Adrenal gland (tissue), 9 donors: ENCODE measurements at regions not wholly inside any gene's neighbourhood (a gene's known extent, or its start where the extent isn't known, plus 50 kb on each side); places are given as distances from the start of the nearest gene placed in this dataset.

Source experiments
- DNase-seq, 7 donors: peaks; one replicate each; pipeline ENCODE4 v3.0.0-alpha.2; 2019 to 2020
- H3K27ac ChIP-seq, 5 donors: fragments of 200-600 bp; sonication (generic) in 4 of 5; 1 replicate in 3 of 5; 2 replicates in 2 of 5; pipeline versions ENCODE4 v1.5.1 to v1.8.0; 2016 to 2020; ENCODE audit warnings: mild to moderate bottlenecking in 1 of 5
- H3K27me3 ChIP-seq: fragments of 200-600 bp; 2 replicates; pipeline ENCODE4 v1.8.0; 2021
- H3K36me3 ChIP-seq, 2 donors: fragments of 200-600 bp; replicated peaks in 1 of 2; 1 replicate in 1 of 2; 2 replicates in 1 of 2; pipeline versions ENCODE4 v1.5.1 to v1.8.0; 2018 to 2022
- H3K4me1 ChIP-seq, 2 donors: fragments of 200-600 bp; replicated peaks in 1 of 2; 1 replicate in 1 of 2; 2 replicates in 1 of 2; pipeline versions ENCODE4 v1.5.1 to v1.8.0; 2018 to 2021
- H3K4me3 ChIP-seq, 4 donors: fragments of 200-600 bp; sonication (generic) in 3 of 4; one replicate each; pipeline ENCODE4 v1.5.1; 2016 to 2018
- H3K9me3 ChIP-seq, 3 donors: fragments of 200-600 bp; sonication (generic) in 1 of 3; replicated peaks in 1 of 3; 1 replicate in 2 of 3; 2 replicates in 1 of 3; pipeline versions ENCODE4 v1.5.1 to v1.8.0; 2016 to 2021
- CTCF ChIP-seq, 6 experiments: fragments of 450-650 bp in 4 of 6; fragments of 200-600 bp in 2 of 6; sonication (generic) in 1 of 6; IDR thresholded peaks; 1 replicate in 5 of 6; 2 replicates in 1 of 6; pipeline versions ENCODE4 v1.5.1 to v1.8.0; 2016 to 2021; ENCODE audit warnings: antibody characterized with exemption in 6 of 6, mild to moderate bottlenecking in 2 of 6, moderate library complexity in 1 of 6
- POLR2A ChIP-seq, 2 donors: fragments of 450-650 bp; IDR thresholded peaks; one replicate each; pipeline ENCODE4 v1.6.1; 2017; ENCODE audit warnings: antibody characterized with exemption in 2 of 2, mild to moderate bottlenecking in 2 of 2, moderate library complexity in 1 of 2
- WGBS, 4 donors: extraction: QIAGEN DNeasy Blood & Tissue Kit in 2 of 4; methylation state at CpG; one replicate each; pipeline versions ENCODE4 v1.1.5 to v1.1.7; 2013 to 2017; 5-methylcytosine and 5-hydroxymethylcytosine counted together
- intact Hi-C, 2 donors: fragments of 100-400 bp; cut with DNase I; formaldehyde crosslinking; loops; one replicate each; pipeline versions ENCODE4 v1.14.1 to v1.15.0; 2022 to 2023
- donor health status: healthy with polysubstance abuse.
- donor health status: Bipolar disorder and iron deficiency.
- donor health status: DM: yes; HTN: yes; CAD: no.
- donor health status: DM: no; HTN: no; CAD: no.
- donor health status: DM: no; HTN: no; CAD: no.

DNA sequence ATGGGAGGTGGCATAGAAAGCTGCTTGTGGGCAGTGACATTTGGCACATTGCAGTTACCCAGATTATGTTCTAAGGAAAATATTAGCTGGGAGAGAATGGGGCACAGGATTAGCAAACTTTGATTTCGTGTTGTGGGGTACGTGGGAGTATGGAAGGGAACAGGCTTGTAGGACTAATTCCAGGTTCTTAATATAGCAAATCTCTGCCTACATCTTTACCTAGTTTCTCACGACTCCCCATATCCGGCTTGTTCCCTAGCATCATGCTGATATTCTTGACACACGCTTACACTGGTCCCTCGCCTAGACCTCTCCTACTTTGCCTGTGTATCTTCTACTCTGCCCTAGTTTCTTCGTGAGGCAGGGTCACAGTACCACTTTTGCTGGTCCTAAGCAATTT is 293.9 kb upstream of the PLXNA2 start:
- intact Hi-C loops, result no loop called here
- no peak overlapping the region for H3K4me3 ChIP-seq
- H3K4me1 ChIP-seq, result no peaks in the 10 kb centered on the region
- H3K27ac ChIP-seq, result no peak overlapping the region
- WGBS, 4 donors, result 84 to 91% (median 88%) methylated on average over 7 of the region's 7 CpGs
- DNase-seq, result no peak
- no peaks in the 10 kb centered on the region for H3K36me3 ChIP-seq
- no peaks in the 10 kb centered on the region for H3K27me3 ChIP-seq
- TF ChIP-seq CTCF (IDR thresholded peaks at IDR 0.05) (no peak), POLR2A (IDR thresholded peaks at IDR 0.05) (no peak)
- H3K9me3 ChIP-seq, result no peaks in the 10 kb centered on the region

DNA sequence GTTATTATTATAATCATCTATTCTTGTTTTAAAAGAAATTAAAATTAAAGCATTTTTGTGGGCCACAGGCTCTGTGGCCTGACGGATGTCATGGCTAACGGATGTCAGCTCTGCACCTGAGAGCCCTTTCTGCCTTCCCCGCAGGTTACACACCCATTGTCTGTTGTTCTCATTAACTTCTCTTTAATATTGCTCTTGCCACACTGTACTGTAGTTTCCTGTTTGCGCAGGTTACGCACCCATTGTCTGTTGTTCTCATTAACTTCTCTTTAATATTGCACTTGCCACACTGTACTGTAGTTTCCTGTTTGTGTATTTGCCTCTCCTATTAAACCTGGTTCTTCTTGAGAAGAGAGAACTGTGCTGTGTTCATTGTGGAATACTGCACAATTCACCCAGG is 294.4 kb upstream of the PLXNA2 start:
- intact Hi-C loops, result no loop called here
- Histone ChIP-seq H3K9me3 (no peaks in the 10 kb centered on the region), H3K4me1 (no peaks in the 10 kb centered on the region), H3K27me3 (no peaks in the 10 kb centered on the region), H3K27ac (no peak overlapping the region), H3K4me3 (no peak overlapping the region), H3K36me3 (no peaks in the 10 kb centered on the region)
- DNase-seq, result no peak
- 84 to 92% (median 86%) methylated on average over 5 of the region's 5 CpGs for WGBS, 4 donors
- TF ChIP-seq POLR2A (IDR thresholded peaks at IDR 0.05), result no peak
- no peak for TF ChIP-seq CTCF (IDR thresholded peaks at IDR 0.05)

- H3K4me1 ChIP-seq, result no peaks in the 10 kb centered on the region
- H3K9me3 ChIP-seq, result no peaks in the 10 kb centered on the region
- H3K27me3 ChIP-seq, result no peaks in the 10 kb centered on the region
- H3K27ac ChIP-seq, result no peak overlapping the region
- intact Hi-C loops, result no loop called here
- TF ChIP-seq CTCF (IDR thresholded peaks at IDR 0.05) (no peak), POLR2A (IDR thresholded peaks at IDR 0.05) (no peak)
- no peaks in the 10 kb centered on the region for H3K36me3 ChIP-seq
- 83 to 96% (median 90%) methylated on average over 2 of the region's 2 CpGs for WGBS, 4 donors
- no peak for DNase-seq
- no peak overlapping the region for H3K4me3 ChIP-seq
Measured at GRCh38 chr1:208540724-208541123, 296.5 kb upstream of the PLXNA2 start.

DNA sequence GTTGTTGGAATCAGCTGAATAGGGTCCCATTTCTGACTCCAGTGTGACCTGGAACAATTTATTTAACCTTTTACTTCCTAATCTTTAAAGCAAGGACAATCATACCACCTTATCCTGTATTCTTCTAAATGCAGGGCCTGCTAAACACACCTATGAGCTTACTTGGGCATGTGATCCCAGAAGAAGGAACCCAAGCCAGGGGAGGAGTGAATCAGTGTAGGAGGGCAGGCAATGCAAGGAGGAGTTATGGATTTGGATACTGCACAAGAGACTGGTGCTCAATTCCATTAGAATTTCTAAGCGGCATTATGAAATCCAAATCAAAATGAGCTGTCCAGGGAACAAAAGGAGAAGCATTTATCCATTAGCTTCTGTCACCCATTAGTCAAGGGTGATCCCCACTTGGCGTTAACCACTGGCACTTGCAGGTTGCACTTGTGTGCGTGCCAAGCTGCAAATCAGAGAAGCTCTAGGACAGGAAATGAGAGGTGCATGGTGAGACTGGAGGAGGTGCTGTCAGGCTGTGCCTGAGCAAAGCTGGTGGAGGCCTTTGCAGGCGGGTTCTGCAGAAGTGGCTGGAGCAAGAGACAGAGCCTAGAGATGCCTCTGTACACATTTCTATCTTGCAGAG is 297.2 kb upstream of the PLXNA2 start:
- H3K4me3 ChIP-seq, result no peak overlapping the region
- TF ChIP-seq POLR2A (IDR thresholded peaks at IDR 0.05) (no peak), CTCF (IDR thresholded peaks at IDR 0.05) (no peak)
- no peak overlapping the region for H3K27ac ChIP-seq
- H3K9me3 ChIP-seq, result no peaks in the 10 kb centered on the region
- no peaks in the 10 kb centered on the region for H3K36me3 ChIP-seq
- intact Hi-C loops, result no loop called here
- no peaks in the 10 kb centered on the region for H3K4me1 ChIP-seq
- 85 to 91% (median 87%) methylated on average over 4 of the region's 4 CpGs for WGBS, 4 donors
- no peaks in the 10 kb centered on the region for H3K27me3 ChIP-seq
- DNase-seq, result no peak
